Upper lobe of left lung (tissue), 4 donors: ENCODE measurements at regions not wholly inside any gene's neighbourhood (a gene's known extent, or its start where the extent isn't known, plus 50 kb on each side); places are given as distances from the start of the nearest gene placed in this dataset.

Experiments used
- POLR2A ChIP-seq, 4 donors: fragments of 450-650 bp; IDR thresholded peaks; one replicate each; pipeline ENCODE4 v1.5.1; 2016 to 2017; ENCODE audit warnings: antibody characterized with exemption in 4 of 4, mild to moderate bottlenecking in 2 of 4
- POLR2AphosphoS5 ChIP-seq, 2 donors: sonication (generic); formaldehyde crosslinking; IDR thresholded peaks; one replicate each; pipeline ENCODE4 v1.5.1; 2017; ENCODE audit warnings: antibody characterized with exemption in 2 of 2

GRCh38 chr1:229817936-229818335 is 191.9 kb downstream of the URB2 start:
- TF ChIP-seq POLR2AphosphoS5 (IDR thresholded peaks at IDR 0.05) (no peak), POLR2A (IDR thresholded peaks at IDR 0.05) (no peak)
